Calu3 (cell line): ENCODE measurements at regions not wholly inside any gene's neighbourhood (a gene's known extent, or its start where the extent isn't known, plus 50 kb on each side); places are given as distances from the start of the nearest gene placed in this dataset.

ENCODE experiments used
- BruUV-seq: library from RNA; stranded (reverse); fragments of 400-500 nt; replicated peaks from 2 replicates; lab custom pipeline; 2021; lab: Mats Ljungman, UMichigan
- CTCF ChIA-PET: fragments of 300-600 bp; sonication (Branson Sonifier 250); formaldehyde crosslinking; loops from one replicate; lab custom pipeline; 2022; ENCODE audit warnings: antibody characterized with exemption; lab: Charles Lee
- DNase-seq: peaks from one replicate; pipeline ENCODE4 v3.0.0; 2022
- H3K27ac Mint-ChIP-seq: one replicate; pipeline ENCODE4 v1.8.0; 2022; ENCODE audit warnings: mixed read lengths; ENCODE audit not compliant: unreplicated experiment
- H3K27me3 Mint-ChIP-seq: one replicate; pipeline ENCODE4 v1.8.0; 2022; ENCODE audit warnings: mixed read lengths; ENCODE audit not compliant: unreplicated experiment
- H3K36me3 Mint-ChIP-seq: one replicate; pipeline ENCODE4 v1.8.0; 2022; ENCODE audit warnings: mild to moderate bottlenecking, moderate library complexity, mixed read lengths; ENCODE audit not compliant: insufficient read depth, unreplicated experiment
- H3K4me1 Mint-ChIP-seq: one replicate; pipeline ENCODE4 v1.8.0; 2022; ENCODE audit warnings: mild to moderate bottlenecking, low read depth, mixed read lengths; ENCODE audit not compliant: unreplicated experiment
- H3K4me3 Mint-ChIP-seq: one replicate; pipeline ENCODE4 v1.8.0; 2022; ENCODE audit warnings: mild to moderate bottlenecking, low read depth, moderate library complexity, mixed read lengths; ENCODE audit not compliant: unreplicated experiment
- H3K9me3 Mint-ChIP-seq: one replicate; pipeline ENCODE4 v1.8.0; 2022; ENCODE audit warnings: low read depth, mixed read lengths; ENCODE audit not compliant: unreplicated experiment
- intact Hi-C: fragments of 100-400 bp; cut with micrococcal nuclease; formaldehyde crosslinking; loops from one replicate; pipeline ENCODE4 v1.10.0; 2022; ENCODE audit not compliant: unreplicated experiment
- TF ChIP-seq, protein P1 (sequence below): fragments of 200-600 bp; IDR thresholded peaks from one replicate; pipeline ENCODE4 v1.8.0; 2022; ENCODE audit warnings: antibody characterized with exemption; ENCODE audit not compliant: unreplicated experiment

DNA sequence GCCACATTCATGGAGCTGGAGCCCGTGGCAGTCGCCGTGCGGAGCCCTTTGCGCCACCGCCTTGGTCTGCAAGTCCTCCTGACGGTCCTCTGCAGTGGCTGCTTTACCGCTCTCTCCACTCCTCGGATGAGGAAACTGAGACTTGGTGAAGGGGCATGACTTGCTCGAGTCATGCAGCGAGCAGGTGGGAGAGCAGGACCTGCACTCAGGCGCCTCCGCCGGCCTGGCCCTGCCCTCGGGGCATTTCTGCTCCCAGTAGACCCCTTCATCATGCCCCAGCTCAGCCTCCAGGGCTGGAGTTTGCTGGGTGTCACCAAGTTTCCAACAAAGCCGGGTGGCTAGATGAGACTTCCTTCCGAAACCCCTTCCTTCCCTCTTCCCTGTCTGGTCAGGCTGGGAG is 100.0 kb upstream of the TARDBP start:
- intact Hi-C loops: no loop called here
- Mint-ChIP-seq H3K4me1 (no peaks in the 10 kb centered on the region), H3K27me3 (peaks cover 43% of the 10 kb centered on the region), H3K27ac (no peak overlapping the region), H3K9me3 (no peaks in the 10 kb centered on the region), H3K36me3 (no peaks in the 10 kb centered on the region), H3K4me3 (no peak overlapping the region)
- TF ChIP-seq, protein P1, sequence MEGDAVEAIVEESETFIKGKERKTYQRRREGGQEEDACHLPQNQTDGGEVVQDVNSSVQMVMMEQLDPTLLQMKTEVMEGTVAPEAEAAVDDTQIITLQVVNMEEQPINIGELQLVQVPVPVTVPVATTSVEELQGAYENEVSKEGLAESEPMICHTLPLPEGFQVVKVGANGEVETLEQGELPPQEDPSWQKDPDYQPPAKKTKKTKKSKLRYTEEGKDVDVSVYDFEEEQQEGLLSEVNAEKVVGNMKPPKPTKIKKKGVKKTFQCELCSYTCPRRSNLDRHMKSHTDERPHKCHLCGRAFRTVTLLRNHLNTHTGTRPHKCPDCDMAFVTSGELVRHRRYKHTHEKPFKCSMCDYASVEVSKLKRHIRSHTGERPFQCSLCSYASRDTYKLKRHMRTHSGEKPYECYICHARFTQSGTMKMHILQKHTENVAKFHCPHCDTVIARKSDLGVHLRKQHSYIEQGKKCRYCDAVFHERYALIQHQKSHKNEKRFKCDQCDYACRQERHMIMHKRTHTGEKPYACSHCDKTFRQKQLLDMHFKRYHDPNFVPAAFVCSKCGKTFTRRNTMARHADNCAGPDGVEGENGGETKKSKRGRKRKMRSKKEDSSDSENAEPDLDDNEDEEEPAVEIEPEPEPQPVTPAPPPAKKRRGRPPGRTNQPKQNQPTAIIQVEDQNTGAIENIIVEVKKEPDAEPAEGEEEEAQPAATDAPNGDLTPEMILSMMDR: no peak
- DNase-seq: no peak
- CTCF ChIA-PET: no interaction called here
- BruUV-seq: no TSS peak

DNA sequence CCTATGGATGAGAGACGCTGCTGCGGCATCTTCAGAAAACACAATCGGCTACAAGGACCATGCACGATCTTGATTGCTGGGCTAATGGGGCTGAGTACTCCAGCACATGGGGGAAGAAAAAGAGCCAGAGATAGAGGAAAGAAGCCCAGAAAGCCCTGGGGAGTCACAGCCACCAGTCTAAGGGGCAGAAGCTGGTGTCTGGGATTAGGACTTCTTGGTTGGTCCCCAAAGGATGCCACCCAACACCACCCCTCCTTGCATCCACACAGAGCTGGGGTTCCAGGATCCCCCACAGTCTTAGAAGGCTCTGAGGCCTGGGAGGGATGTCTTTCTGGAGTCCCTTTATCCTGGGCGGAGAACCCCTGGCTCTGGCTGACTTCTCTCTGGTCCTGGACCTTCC is 98.4 kb upstream of the TARDBP start:
- peaks cover 39% of the 10 kb centered on the region for H3K27me3 Mint-ChIP-seq
- no peak overlapping the region for H3K4me3 Mint-ChIP-seq
- CTCF ChIA-PET: no interaction called here
- no peak for DNase-seq
- H3K4me1 Mint-ChIP-seq: no peaks in the 10 kb centered on the region
- intact Hi-C loops: no loop called here
- no peaks in the 10 kb centered on the region for H3K9me3 Mint-ChIP-seq
- no TSS peak for BruUV-seq
- H3K27ac Mint-ChIP-seq: no peak overlapping the region
- no peaks in the 10 kb centered on the region for H3K36me3 Mint-ChIP-seq
- TF ChIP-seq, protein P1: no peak

DNA sequence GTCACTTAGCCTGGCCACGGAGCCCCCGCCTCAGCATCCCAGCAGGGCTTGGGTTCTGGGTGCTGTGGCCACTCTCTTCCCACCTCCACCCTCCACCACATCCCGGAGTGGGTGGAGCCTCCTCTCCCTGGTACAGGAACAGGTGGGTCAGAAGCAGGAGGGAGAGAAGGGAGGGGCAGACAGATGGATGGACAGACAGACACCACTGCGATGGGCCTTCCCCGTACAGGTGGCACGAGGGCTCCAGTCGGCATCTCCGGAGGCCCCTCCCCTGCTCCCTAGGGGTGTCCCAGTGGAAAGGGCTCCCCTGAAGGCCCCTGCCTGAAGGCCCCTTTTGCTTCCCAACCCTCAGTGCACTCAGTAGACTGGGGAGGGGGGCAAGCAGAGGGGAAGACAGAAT is 96.9 kb upstream of the TARDBP start:
- no TSS peak for BruUV-seq
- H3K4me3 Mint-ChIP-seq: no peak overlapping the region
- no peaks in the 10 kb centered on the region for H3K9me3 Mint-ChIP-seq
- no peaks in the 10 kb centered on the region for H3K4me1 Mint-ChIP-seq
- TF ChIP-seq, protein P1: no peak
- intact Hi-C loops: no loop called here
- peaks cover 37% of the 10 kb centered on the region for H3K27me3 Mint-ChIP-seq
- CTCF ChIA-PET: no interaction called here
- no peak overlapping the region for H3K27ac Mint-ChIP-seq
- H3K36me3 Mint-ChIP-seq: no peaks in the 10 kb centered on the region
- no peak for DNase-seq

DNA sequence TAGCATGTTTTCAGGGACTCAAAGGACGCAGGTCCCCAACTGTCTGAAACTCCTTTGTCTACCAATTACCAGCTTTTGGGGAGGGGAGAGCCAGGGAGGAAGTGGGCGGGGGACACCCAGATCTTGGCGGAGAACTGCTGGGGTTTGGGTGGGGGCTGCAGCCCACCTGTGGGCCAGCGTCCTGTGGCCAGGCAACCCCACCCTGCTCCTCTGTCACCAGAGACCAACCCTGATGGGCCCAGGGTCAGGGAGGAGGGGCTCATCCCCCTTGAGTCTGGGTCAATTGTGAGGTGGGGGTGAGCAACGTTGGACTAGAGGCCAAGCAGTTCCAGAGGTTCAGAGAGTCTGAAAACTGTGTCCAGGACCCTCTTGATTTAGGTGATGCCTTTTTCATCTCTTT is 96.1 kb upstream of the TARDBP start:
- Mint-ChIP-seq H3K9me3 (no peaks in the 10 kb centered on the region), H3K36me3 (no peaks in the 10 kb centered on the region), H3K27me3 (peaks cover 37% of the 10 kb centered on the region), H3K27ac (no peak overlapping the region), H3K4me3 (no peak overlapping the region), H3K4me1 (no peaks in the 10 kb centered on the region)
- TF ChIP-seq, protein P1: no peak
- BruUV-seq: no TSS peak
- intact Hi-C loops: no loop called here
- DNase-seq: no peak
- CTCF ChIA-PET: no interaction called here

DNA sequence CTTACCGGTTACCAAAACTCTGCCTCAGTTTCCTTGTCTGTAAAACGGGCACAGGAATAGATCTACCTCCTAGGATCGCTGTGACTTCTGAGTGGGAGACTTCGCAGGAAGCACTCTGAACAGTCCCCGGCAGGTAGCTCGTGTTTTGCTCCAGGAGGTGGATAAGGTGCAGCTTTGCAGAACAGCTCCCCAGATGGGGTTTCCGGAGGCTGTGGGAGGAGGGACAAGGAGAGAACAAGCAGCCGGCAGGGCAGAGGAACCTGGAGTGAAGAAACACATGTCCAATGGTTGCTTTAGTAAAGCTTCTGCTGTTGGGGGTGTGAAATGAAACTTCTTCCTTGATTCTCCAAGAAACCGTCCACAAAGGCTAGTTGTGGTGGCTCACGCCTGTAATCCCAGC is 95.5 kb upstream of the TARDBP start:
- TF ChIP-seq, protein P1: no peak
- no peaks in the 10 kb centered on the region for H3K9me3 Mint-ChIP-seq
- H3K4me3 Mint-ChIP-seq: no peak overlapping the region
- intact Hi-C loops: no loop called here
- no peak for DNase-seq
- H3K36me3 Mint-ChIP-seq: no peaks in the 10 kb centered on the region
- H3K4me1 Mint-ChIP-seq: no peaks in the 10 kb centered on the region
- H3K27ac Mint-ChIP-seq: no peak overlapping the region
- no TSS peak for BruUV-seq
- CTCF ChIA-PET: no interaction called here
- peaks cover 37% of the 10 kb centered on the region for H3K27me3 Mint-ChIP-seq
